ENCODE measurements at regions not wholly inside any gene's neighbourhood (a gene's known extent, or its start where the extent isn't known, plus 50 kb on each side); places are given as distances from the start of the nearest gene placed in this dataset.

- no peak overlapping the region for H3K4me3 ChIP-seq (ENCODE audit: control insufficient read depth, low read depth, low read length)
- TF ChIP-seq CTCF (IDR thresholded peaks at IDR 0.05; ENCODE audit: control insufficient read depth, insufficient read depth, low read depth, low read length, missing control alignments) = no peak
- DNase-seq (ENCODE audit: low read depth) = no peak
Measured at GRCh38 chr1:98088381-98088780, 167.5 kb upstream of the DPYD start.

DNA sequence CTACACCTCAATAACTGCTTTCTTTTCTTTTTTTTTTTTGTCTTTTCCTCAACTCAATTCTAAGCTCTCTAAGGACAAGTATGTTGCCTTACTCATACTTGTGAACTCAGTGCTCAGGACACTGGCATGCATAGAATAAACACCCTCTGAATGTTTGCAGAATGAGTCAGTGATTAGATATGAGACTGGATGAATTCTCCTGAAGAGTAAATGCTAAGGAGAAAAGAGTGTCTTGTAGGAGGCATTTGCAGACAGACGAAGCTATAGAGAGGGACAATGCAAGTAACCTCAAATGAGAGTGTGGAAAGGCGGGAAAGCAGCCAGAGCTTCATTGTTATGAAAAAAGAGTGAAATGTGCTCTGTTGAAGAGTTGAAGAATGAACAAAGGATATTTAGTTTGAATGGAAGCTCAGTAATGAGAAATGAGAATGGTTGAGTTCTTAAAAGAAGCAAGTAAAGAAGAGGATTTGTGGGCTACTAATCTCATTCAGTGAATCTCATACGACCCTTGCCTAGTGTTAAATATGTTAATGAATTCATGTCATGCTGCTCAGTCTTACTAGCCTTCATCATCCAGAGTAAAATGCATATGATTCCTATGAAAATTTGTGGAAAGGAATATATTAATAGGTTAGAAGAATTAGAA is 166.1 kb upstream of the DPYD start:
- TF ChIP-seq CTCF (IDR thresholded peaks at IDR 0.05; ENCODE audit: control insufficient read depth, insufficient read depth, low read depth, low read length, missing control alignments) = no peak
- DNase-seq (ENCODE audit: low read depth) = peak; percentile 91
- no peak overlapping the region for H3K4me3 ChIP-seq (ENCODE audit: control insufficient read depth, low read depth, low read length)

- no peak overlapping the region for H3K4me3 ChIP-seq (ENCODE audit: control insufficient read depth, low read depth, low read length)
- TF ChIP-seq CTCF (IDR thresholded peaks at IDR 0.05; ENCODE audit: control insufficient read depth, insufficient read depth, low read depth, low read length, missing control alignments) = no peak
- DNase-seq (ENCODE audit: low read depth) = no peak
Measured at GRCh38 chr1:98086156-98086555, 165.3 kb upstream of the DPYD start.

- H3K4me3 ChIP-seq (ENCODE audit: control insufficient read depth, low read depth, low read length) = no peak overlapping the region
- DNase-seq (ENCODE audit: low read depth) = no peak
- TF ChIP-seq CTCF (IDR thresholded peaks at IDR 0.05; ENCODE audit: control insufficient read depth, insufficient read depth, low read depth, low read length, missing control alignments) = no peak
Measured at GRCh38 chr1:98084188-98084587, 163.4 kb upstream of the DPYD start.

GRCh38 chr1:98081944-98082343 is 161.1 kb upstream of the DPYD start:
- no peak for DNase-seq (ENCODE audit: low read depth)
- TF ChIP-seq CTCF (IDR thresholded peaks at IDR 0.05; ENCODE audit: control insufficient read depth, insufficient read depth, low read depth, low read length, missing control alignments) = no peak
- no peak overlapping the region for H3K4me3 ChIP-seq (ENCODE audit: control insufficient read depth, low read depth, low read length)

- no peak for TF ChIP-seq CTCF (IDR thresholded peaks at IDR 0.05; ENCODE audit: control insufficient read depth, insufficient read depth, low read depth, low read length, missing control alignments)
- DNase-seq (ENCODE audit: low read depth) = no peak
- H3K4me3 ChIP-seq (ENCODE audit: control insufficient read depth, low read depth, low read length) = no peak overlapping the region
Measured at GRCh38 chr1:98078596-98078995, 157.8 kb upstream of the DPYD start.

DNA sequence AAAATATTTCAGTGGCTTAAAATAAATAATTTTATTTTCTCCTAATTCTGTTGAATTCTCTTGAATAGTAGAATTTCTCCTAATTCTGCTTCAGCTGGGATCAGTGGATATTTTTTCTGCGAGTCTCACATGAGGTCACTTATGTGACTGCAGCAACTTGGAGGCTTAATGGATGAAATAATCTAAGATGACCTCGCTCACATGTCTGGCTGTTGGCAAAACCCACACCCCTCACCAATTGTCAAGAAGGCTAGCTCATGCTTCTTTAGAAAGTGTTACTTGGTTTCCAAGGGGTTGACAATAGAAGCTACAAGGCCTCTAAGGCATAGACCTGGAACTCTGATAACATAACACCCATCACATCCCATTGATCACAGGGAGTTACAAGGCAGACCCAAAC is 156.9 kb upstream of the DPYD start:
- DNase-seq (ENCODE audit: low read depth) = no peak
- no peak overlapping the region for H3K4me3 ChIP-seq (ENCODE audit: control insufficient read depth, low read depth, low read length)
- no peak for TF ChIP-seq CTCF (IDR thresholded peaks at IDR 0.05; ENCODE audit: control insufficient read depth, insufficient read depth, low read depth, low read length, missing control alignments)
